ENCODE measurements at regions not wholly inside any gene's neighbourhood (a gene's known extent, or its start where the extent isn't known, plus 50 kb on each side); places are given as distances from the start of the nearest gene placed in this dataset.

DNA sequence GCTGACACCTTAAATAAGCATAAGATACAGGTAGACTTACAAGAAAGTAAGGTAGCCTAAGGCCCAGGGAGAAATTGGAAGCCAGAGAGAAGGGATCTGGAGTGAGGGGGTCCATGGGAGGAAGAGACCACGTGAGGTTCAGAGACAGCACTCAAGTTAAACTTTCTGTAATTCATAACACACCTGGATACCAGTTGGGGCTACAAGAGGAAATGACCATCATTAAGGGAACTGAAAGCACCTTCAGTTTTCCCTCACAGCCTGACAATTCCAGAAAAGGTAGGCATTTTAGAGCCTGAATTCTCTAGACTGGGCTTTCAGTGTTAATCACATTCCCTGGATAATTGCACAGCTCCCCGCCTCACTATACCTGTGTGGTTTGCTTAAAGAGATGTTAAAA, 355.5 kb downstream of the FBXW7 start:
- TF ChIP-seq, protein P1, sequence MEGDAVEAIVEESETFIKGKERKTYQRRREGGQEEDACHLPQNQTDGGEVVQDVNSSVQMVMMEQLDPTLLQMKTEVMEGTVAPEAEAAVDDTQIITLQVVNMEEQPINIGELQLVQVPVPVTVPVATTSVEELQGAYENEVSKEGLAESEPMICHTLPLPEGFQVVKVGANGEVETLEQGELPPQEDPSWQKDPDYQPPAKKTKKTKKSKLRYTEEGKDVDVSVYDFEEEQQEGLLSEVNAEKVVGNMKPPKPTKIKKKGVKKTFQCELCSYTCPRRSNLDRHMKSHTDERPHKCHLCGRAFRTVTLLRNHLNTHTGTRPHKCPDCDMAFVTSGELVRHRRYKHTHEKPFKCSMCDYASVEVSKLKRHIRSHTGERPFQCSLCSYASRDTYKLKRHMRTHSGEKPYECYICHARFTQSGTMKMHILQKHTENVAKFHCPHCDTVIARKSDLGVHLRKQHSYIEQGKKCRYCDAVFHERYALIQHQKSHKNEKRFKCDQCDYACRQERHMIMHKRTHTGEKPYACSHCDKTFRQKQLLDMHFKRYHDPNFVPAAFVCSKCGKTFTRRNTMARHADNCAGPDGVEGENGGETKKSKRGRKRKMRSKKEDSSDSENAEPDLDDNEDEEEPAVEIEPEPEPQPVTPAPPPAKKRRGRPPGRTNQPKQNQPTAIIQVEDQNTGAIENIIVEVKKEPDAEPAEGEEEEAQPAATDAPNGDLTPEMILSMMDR (conservative IDR thresholded peaks at IDR 0.05 in 1 of 2, IDR thresholded peaks at IDR 0.05 in 1 of 2; ENCODE audit: extremely low read depth in 1 of 2, insufficient read depth in 1 of 2, low read depth in 1 of 2, low read length in 2 of 2), result no peak
- TF ChIP-seq EZH2 (IDR thresholded peaks at IDR 0.05; ENCODE audit: borderline replicate concordance, low read length), result no peak
